HepG2 (cell line): ENCODE measurements at regions not wholly inside any gene's neighbourhood (a gene's known extent, or its start where the extent isn't known, plus 50 kb on each side); places are given as distances from the start of the nearest gene placed in this dataset.

ENCODE experiments used
- ATAC-seq: fragments of 200-7000 bp; cut with Tn5 transposase; 3 replicates; pipeline ENCODE4 v1.9.1; 2020; ENCODE audit warnings: mild to moderate bottlenecking, moderate library complexity
- BruUV-seq: library from RNA; stranded (reverse); fragments of 400-500 nt; replicated peaks from 2 replicates; lab custom pipeline; 2021; lab: Mats Ljungman, UMichigan
- CTCF ChIA-PET: fragments of 300-600 bp; formaldehyde crosslinking; extraction: SDS; loops from one replicate; lab custom pipeline; 2021; ENCODE audit warnings: low total read pairs, inconsistent platforms, low intra/inter-chr PET ratio; lab: Yijun Ruan, JAX
- POLR2A ChIA-PET: fragments of 350-600 bp; sonication (Branson Sonifier 250); formaldehyde crosslinking; loops from one replicate; lab custom pipeline; 2020; ENCODE audit warnings: antibody characterized with exemption, inconsistent platforms; lab: Yijun Ruan, JAX
- DNase-seq: peaks from one replicate; pipeline ENCODE4 v3.0.0-alpha.2; 2015; ENCODE audit warnings: low spot score
- FAIRE-seq: peaks from 3 replicates; lab custom pipeline; 2011; peaks lifted over from hg19 to GRCh38; lab: Jason Lieb, UNC
- H2AFZ ChIP-seq: one replicate; pipeline ENCODE4 v1.6.1; 2011; ENCODE audit warnings: low read length, inconsistent platforms
- H3K27ac ChIP-seq: fragments of 300-600 bp; 3 replicates; pipeline ENCODE4 v1.8.0; 2011; ENCODE audit warnings: mixed run types, mild to moderate bottlenecking, mixed read lengths, low read length, inconsistent platforms; ENCODE audit not compliant: insufficient read depth; ENCODE audit errors: extremely low read length
- H3K27me3 ChIP-seq, 2 experiments: fragments of 200-600 bp in 1 of 2; 2 replicates in 1 of 2; 3 replicates in 1 of 2; pipeline versions ENCODE4 v1.6.0 to v1.8.0; 2011; ENCODE audit warnings: low read length in 2 of 2, mild to moderate bottlenecking in 2 of 2, moderate library complexity in 2 of 2, inconsistent platforms in 1 of 2; ENCODE audit not compliant: insufficient read depth in 2 of 2, control insufficient read depth in 1 of 2
- H3K36me3 ChIP-seq, 2 experiments: fragments of 200-600 bp in 1 of 2; replicated peaks in 1 of 2; 2 replicates in 1 of 2; 3 replicates in 1 of 2; pipeline versions ENCODE4 v1.5.1 to v1.8.0; 2011; ENCODE audit warnings: low read length in 2 of 2, inconsistent platforms in 1 of 2; ENCODE audit not compliant: insufficient read depth in 2 of 2, control insufficient read depth in 1 of 2
- H3K4me1 ChIP-seq: 2 replicates; pipeline ENCODE4 v1.5.1; 2012; ENCODE audit warnings: low read length, inconsistent platforms; ENCODE audit not compliant: insufficient read depth
- H3K4me2 ChIP-seq: 2 replicates; pipeline ENCODE4 v1.6.0; 2011; ENCODE audit warnings: low read depth, low read length, inconsistent platforms
- H3K4me3 ChIP-seq, 3 experiments: fragments of 200-600 bp in 1 of 3; sonication (generic), shearing (Covaris generic) in 1 of 3; replicated peaks in 1 of 3; 2 replicates each; pipeline ENCODE4 v1.5.1; 2011 to 2016; ENCODE audit warnings: low read length in 3 of 3, inconsistent platforms in 2 of 3, low read depth in 2 of 3, mild to moderate bottlenecking in 2 of 3, control low read depth in 1 of 3, mixed read lengths in 1 of 3; ENCODE audit not compliant: insufficient read depth in 1 of 3
- H3K79me2 ChIP-seq: one replicate; pipeline ENCODE4 v1.6.1; 2011; ENCODE audit warnings: low read length, inconsistent platforms; ENCODE audit not compliant: insufficient read depth
- H3K9ac ChIP-seq: 2 replicates; pipeline ENCODE4 v1.6.0; 2011; ENCODE audit warnings: mild to moderate bottlenecking, low read depth, low read length, inconsistent platforms; ENCODE audit not compliant: insufficient read depth
- H3K9me3 ChIP-seq: 2 replicates; pipeline ENCODE4 v1.5.1; 2012; ENCODE audit warnings: mild to moderate bottlenecking, low read length
- H4K20me1 ChIP-seq: 2 replicates; pipeline ENCODE4 v1.6.0; 2011; ENCODE audit warnings: inconsistent platforms, mild to moderate bottlenecking, low read length, moderate library complexity; ENCODE audit not compliant: insufficient read depth
- BRCA1 ChIP-seq: sonication (generic); formaldehyde crosslinking; IDR thresholded peaks from 2 replicates; pipeline ENCODE4 v1.4.0; 2020; ENCODE audit warnings: missing genetic modification reagents
- JUN ChIP-seq: sonication (generic); formaldehyde crosslinking; IDR thresholded peaks from 2 replicates; pipeline ENCODE4 v1.4.0; 2020; ENCODE audit warnings: mild to moderate bottlenecking, missing genetic modification reagents
- KDM5B ChIP-seq: sonication (generic); formaldehyde crosslinking; IDR thresholded peaks from 2 replicates; pipeline ENCODE4 v1.4.0; 2020; ENCODE audit warnings: missing genetic modification reagents, mild to moderate bottlenecking, borderline replicate concordance
- MBNL3 ChIP-seq: fragments of 250-450 bp; sonication (Bioruptor Pico); conservative IDR thresholded peaks from 2 replicates; pipeline ENCODE4 v1.8.0; 2022; ENCODE audit warnings: mild to moderate bottlenecking, inconsistent platforms
- MYNN ChIP-seq: sonication (generic); formaldehyde crosslinking; IDR thresholded peaks from 2 replicates; pipeline ENCODE4 v1.4.0; 2020; ENCODE audit warnings: mild to moderate bottlenecking, low read depth, missing genetic modification reagents
- NR2F2 ChIP-seq: IDR thresholded peaks from 2 replicates; pipeline ENCODE4 v1.6.1; 2012; ENCODE audit warnings: low read depth, inconsistent platforms, borderline replicate concordance
- RFX5 ChIP-seq: IDR thresholded peaks from 2 replicates; pipeline ENCODE4 v1.6.1; 2011; ENCODE audit warnings: low read depth, low read length, improper control_type of control experiment
- SALL1 ChIP-seq: sonication (generic); formaldehyde crosslinking; IDR thresholded peaks from 2 replicates; pipeline ENCODE4 v1.8.0; 2022; ENCODE audit warnings: mild to moderate bottlenecking, missing genetic modification reagents
- SIX1 ChIP-seq: sonication (generic); formaldehyde crosslinking; IDR thresholded peaks from 2 replicates; pipeline ENCODE4 v1.4.0; 2020; ENCODE audit warnings: missing genetic modification reagents, borderline replicate concordance
- ZFP82 ChIP-seq: sonication (generic); formaldehyde crosslinking; IDR thresholded peaks from 2 replicates; pipeline ENCODE4 v1.5.1; 2020; ENCODE audit warnings: mild to moderate bottlenecking, missing genetic modification reagents, borderline replicate concordance
- ZNF333 ChIP-seq: sonication (generic); formaldehyde crosslinking; IDR thresholded peaks from 2 replicates; pipeline ENCODE4 v1.4.0; 2020; ENCODE audit warnings: mild to moderate bottlenecking, missing genetic modification reagents, borderline replicate concordance
- ZNF589 ChIP-seq: sonication (generic); formaldehyde crosslinking; conservative IDR thresholded peaks from 2 replicates; pipeline ENCODE4 v1.8.0; 2022; ENCODE audit warnings: mild to moderate bottlenecking, moderate library complexity, missing genetic modification reagents
- ZNF652 ChIP-seq: IDR thresholded peaks from 2 replicates; pipeline ENCODE4 v1.6.1; 2016; ENCODE audit warnings: low read depth, borderline replicate concordance
- ZSCAN25 ChIP-seq: sonication (generic); formaldehyde crosslinking; IDR thresholded peaks from 2 replicates; pipeline ENCODE4 v1.8.0; 2022; ENCODE audit warnings: mild to moderate bottlenecking, missing genetic modification reagents
- WGBS: methylation state at CpG from one replicate; pipeline ENCODE4 v1.1.6; 2017; ENCODE audit warnings: low lambda C conversion rate; 5-methylcytosine and 5-hydroxymethylcytosine counted together
- in situ Hi-C: cut with HindIII; loops from 2 replicates; pipeline ENCODE4 v1.10.0; 2017; ENCODE audit warnings: low pct_unique_long_range_greater_than_20kb; ENCODE audit not compliant: extremely low pct_ligation_motif_present
- intact Hi-C: fragments of 100-400 bp; cut with micrococcal nuclease; formaldehyde crosslinking; loops from one replicate; pipeline ENCODE4 v1.10.0; 2022; ENCODE audit not compliant: unreplicated experiment
- TF ChIP-seq, protein P1 (sequence below): sonication (generic); formaldehyde crosslinking; IDR thresholded peaks from 2 replicates; pipeline ENCODE4 v1.5.0; 2020; ENCODE audit warnings: missing genetic modification reagents
- TF ChIP-seq, protein P2 (sequence below): sonication (generic); formaldehyde crosslinking; IDR thresholded peaks from 2 replicates; pipeline ENCODE4; 2020; ENCODE audit warnings: missing genetic modification reagents, mild to moderate bottlenecking, borderline replicate concordance
- TF ChIP-seq, protein P3 (sequence below): sonication (generic); formaldehyde crosslinking; IDR thresholded peaks from 2 replicates; pipeline ENCODE4 v1.5.0; 2020; ENCODE audit warnings: missing genetic modification reagents

DNA sequence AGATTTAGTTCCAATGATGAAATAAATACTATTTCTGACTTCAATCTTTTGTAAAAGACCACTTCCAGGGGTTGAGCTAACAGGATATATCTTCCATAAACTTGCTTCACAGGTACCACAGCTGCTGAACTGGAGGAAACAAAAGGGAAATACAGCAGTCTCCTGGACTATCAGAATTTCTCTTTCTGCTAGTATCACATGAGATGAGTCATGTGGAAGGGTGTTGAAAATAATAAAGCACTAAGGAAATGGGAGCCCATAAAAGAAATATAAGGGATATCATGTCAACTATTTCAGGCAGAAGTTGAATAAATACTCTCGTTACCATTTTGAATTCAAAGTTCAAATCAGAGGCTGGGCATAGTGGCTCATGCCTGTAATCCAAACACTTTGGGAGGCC lies 250.3 kb upstream of the NFE2L3 start:
- intact Hi-C loops (no loop called here), in situ Hi-C loops (no loop called here)
- BruUV-seq = no TSS peak
- ChIA-PET CTCF (no interaction called here), POLR2A (no interaction called here)
- Histone ChIP-seq H3K27ac (no peak overlapping the region), H3K4me3 (no peak overlapping the region), H3K4me1 (no peaks in the 10 kb centered on the region), H3K9me3 (no peaks in the 10 kb centered on the region), H4K20me1 (no peaks in the 10 kb centered on the region), H3K4me2 (no peak overlapping the region), H3K9ac (no peak overlapping the region)
- 59% methylated on average over 1 of the region's 1 CpG for WGBS
- DNase-seq = no peak
- FAIRE-seq = no peak
- TF ChIP-seq NR2F2 (no peak), ZNF652 (CRISPR knock-in tag) (no peak), MYNN (CRISPR knock-in tag) (no peak), ZNF333 (CRISPR knock-in tag) (no peak), RFX5 (no peak), ZSCAN25 (CRISPR knock-in tag) (no peak), MBNL3 (CRISPR knock-in tag) (no peak), ZFP82 (CRISPR knock-in tag) (no peak)
- TF ChIP-seq, protein P1, sequence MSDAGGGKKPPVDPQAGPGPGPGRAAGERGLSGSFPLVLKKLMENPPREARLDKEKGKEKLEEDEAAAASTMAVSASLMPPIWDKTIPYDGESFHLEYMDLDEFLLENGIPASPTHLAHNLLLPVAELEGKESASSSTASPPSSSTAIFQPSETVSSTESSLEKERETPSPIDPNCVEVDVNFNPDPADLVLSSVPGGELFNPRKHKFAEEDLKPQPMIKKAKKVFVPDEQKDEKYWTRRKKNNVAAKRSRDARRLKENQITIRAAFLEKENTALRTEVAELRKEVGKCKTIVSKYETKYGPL (CRISPR knock-in tag) = no peak
- TF ChIP-seq, all 625 proteins: peak for 0
- ATAC-seq = no peak
- H3K36me3 ChIP-seq = no peaks in the 10 kb centered on the region
- H3K27me3 ChIP-seq = peaks cover 0 to 10% of the 10 kb centered on the region in 2 experiments; a peak in 3 of 5 replicates
- H3K79me2 ChIP-seq = no peaks in the 10 kb centered on the region
- H2AFZ ChIP-seq = no peak overlapping the region

GRCh38 chr7:25906003-25906402 lies 246.0 kb upstream of the NFE2L3 start:
- BruUV-seq = no TSS peak
- H3K9ac ChIP-seq = no peak overlapping the region
- 22% methylated on average over 3 of the region's 3 CpGs for WGBS
- no peak overlapping the region for H3K4me2 ChIP-seq
- no peak for ATAC-seq
- no peak for FAIRE-seq
- CTCF ChIA-PET = no interaction called here
- POLR2A ChIA-PET = no interaction called here
- in situ Hi-C loops = no loop called here
- peaks cover 0 to 10% of the 10 kb centered on the region in 2 experiments; a peak in 2 of 5 replicates for H3K27me3 ChIP-seq
- no peaks in the 10 kb centered on the region for H3K9me3 ChIP-seq
- no peak overlapping the region for H3K27ac ChIP-seq
- H3K36me3 ChIP-seq = no peaks in the 10 kb centered on the region
- H3K79me2 ChIP-seq = no peaks in the 10 kb centered on the region
- intact Hi-C loops = no loop called here
- H3K4me3 ChIP-seq = no peak overlapping the region
- DNase-seq = no peak
- H2AFZ ChIP-seq = no peak overlapping the region
- H3K4me1 ChIP-seq = no peaks in the 10 kb centered on the region
- H4K20me1 ChIP-seq = no peaks in the 10 kb centered on the region
- no peak for TF ChIP-seq BRCA1 (CRISPR knock-in tag)
- no peak for TF ChIP-seq SALL1
- TF ChIP-seq, protein P2, sequence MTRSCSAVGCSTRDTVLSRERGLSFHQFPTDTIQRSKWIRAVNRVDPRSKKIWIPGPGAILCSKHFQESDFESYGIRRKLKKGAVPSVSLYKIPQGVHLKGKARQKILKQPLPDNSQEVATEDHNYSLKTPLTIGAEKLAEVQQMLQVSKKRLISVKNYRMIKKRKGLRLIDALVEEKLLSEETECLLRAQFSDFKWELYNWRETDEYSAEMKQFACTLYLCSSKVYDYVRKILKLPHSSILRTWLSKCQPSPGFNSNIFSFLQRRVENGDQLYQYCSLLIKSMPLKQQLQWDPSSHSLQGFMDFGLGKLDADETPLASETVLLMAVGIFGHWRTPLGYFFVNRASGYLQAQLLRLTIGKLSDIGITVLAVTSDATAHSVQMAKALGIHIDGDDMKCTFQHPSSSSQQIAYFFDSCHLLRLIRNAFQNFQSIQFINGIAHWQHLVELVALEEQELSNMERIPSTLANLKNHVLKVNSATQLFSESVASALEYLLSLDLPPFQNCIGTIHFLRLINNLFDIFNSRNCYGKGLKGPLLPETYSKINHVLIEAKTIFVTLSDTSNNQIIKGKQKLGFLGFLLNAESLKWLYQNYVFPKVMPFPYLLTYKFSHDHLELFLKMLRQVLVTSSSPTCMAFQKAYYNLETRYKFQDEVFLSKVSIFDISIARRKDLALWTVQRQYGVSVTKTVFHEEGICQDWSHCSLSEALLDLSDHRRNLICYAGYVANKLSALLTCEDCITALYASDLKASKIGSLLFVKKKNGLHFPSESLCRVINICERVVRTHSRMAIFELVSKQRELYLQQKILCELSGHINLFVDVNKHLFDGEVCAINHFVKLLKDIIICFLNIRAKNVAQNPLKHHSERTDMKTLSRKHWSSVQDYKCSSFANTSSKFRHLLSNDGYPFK (CRISPR knock-in tag) = no peak
- TF ChIP-seq JUN (CRISPR knock-in tag) = no peak
- TF ChIP-seq, protein P3, sequence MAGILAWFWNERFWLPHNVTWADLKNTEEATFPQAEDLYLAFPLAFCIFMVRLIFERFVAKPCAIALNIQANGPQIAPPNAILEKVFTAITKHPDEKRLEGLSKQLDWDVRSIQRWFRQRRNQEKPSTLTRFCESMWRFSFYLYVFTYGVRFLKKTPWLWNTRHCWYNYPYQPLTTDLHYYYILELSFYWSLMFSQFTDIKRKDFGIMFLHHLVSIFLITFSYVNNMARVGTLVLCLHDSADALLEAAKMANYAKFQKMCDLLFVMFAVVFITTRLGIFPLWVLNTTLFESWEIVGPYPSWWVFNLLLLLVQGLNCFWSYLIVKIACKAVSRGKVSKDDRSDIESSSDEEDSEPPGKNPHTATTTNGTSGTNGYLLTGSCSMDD (CRISPR knock-in tag) = no peak
- no peak for TF ChIP-seq ZNF589 (CRISPR knock-in tag)
- TF ChIP-seq KDM5B (CRISPR knock-in tag) = no peak
- TF ChIP-seq SIX1 = no peak
